ENCODE measurements at regions not wholly inside any gene's neighbourhood (a gene's known extent, or its start where the extent isn't known, plus 50 kb on each side); places are given as distances from the start of the nearest gene placed in this dataset.
"Not testable (repeated sequence)": the region's sequence is repeated elsewhere in the genome, so short reads cannot be mapped to it uniquely, and the experiment has no call there.

DNA sequence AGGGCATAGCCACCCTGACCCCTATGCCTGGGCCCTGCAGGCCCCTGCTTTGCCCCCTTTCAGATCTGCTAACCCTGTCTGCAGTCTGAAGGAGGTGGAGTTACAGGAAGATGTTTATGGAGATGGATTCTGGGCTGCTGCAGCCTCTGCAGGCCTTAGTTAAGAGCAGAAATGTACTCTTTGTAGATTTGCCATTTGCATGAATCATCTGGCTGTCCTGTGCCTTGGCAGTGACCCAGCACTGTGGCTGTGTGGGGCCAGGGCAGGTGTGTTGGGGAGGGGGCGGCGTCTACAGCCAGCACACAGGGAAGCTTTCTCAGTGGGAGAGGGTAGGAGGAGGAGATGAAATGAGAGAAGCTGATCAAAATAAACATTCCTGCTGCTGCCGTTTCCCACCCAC lies 867.3 kb downstream of the PLA2G4A start:
- Mint-ChIP-seq H3K27ac (no peak overlapping the region), H3K36me3 (ENCODE audit: low read depth) (no peaks in the 10 kb centered on the region), H3K4me3 (no peak overlapping the region), H3K27me3 (ENCODE audit: insufficient read depth, low read depth, poor library complexity) (peaks cover 4% of the 10 kb centered on the region), H3K9me3 (no peaks in the 10 kb centered on the region), H3K4me1 (no peaks in the 10 kb centered on the region; the same call in 2 of the 3 replicates)
- no peaks in the 10 kb centered on the region for H3K79me2 ChIP-seq (replicated peaks; ENCODE audit: insufficient read depth)
- TF ChIP-seq EZH2phosphoT487 (IDR thresholded peaks at IDR 0.05; ENCODE audit: unreplicated experiment) (no peak), ZNF114 (CRISPR knock-in tag; IDR thresholded peaks at IDR 0.05) (no peak), JUNB (IDR thresholded peaks at IDR 0.05; ENCODE audit: unreplicated experiment) (no peak), EZH2 (IDR thresholded peaks at IDR 0.05; ENCODE audit: low read depth, unreplicated experiment) (no peak)
- TF ChIP-seq, protein P1, sequence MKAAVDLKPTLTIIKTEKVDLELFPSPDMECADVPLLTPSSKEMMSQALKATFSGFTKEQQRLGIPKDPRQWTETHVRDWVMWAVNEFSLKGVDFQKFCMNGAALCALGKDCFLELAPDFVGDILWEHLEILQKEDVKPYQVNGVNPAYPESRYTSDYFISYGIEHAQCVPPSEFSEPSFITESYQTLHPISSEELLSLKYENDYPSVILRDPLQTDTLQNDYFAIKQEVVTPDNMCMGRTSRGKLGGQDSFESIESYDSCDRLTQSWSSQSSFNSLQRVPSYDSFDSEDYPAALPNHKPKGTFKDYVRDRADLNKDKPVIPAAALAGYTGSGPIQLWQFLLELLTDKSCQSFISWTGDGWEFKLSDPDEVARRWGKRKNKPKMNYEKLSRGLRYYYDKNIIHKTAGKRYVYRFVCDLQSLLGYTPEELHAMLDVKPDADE (IDR thresholded peaks at IDR 0.05): no peak
- TF ChIP-seq, protein P2, sequence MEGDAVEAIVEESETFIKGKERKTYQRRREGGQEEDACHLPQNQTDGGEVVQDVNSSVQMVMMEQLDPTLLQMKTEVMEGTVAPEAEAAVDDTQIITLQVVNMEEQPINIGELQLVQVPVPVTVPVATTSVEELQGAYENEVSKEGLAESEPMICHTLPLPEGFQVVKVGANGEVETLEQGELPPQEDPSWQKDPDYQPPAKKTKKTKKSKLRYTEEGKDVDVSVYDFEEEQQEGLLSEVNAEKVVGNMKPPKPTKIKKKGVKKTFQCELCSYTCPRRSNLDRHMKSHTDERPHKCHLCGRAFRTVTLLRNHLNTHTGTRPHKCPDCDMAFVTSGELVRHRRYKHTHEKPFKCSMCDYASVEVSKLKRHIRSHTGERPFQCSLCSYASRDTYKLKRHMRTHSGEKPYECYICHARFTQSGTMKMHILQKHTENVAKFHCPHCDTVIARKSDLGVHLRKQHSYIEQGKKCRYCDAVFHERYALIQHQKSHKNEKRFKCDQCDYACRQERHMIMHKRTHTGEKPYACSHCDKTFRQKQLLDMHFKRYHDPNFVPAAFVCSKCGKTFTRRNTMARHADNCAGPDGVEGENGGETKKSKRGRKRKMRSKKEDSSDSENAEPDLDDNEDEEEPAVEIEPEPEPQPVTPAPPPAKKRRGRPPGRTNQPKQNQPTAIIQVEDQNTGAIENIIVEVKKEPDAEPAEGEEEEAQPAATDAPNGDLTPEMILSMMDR (conservative IDR thresholded peaks at IDR 0.05; ENCODE audit: low read depth in 2 of 2): no peak
- TF ChIP-seq, protein P3, sequence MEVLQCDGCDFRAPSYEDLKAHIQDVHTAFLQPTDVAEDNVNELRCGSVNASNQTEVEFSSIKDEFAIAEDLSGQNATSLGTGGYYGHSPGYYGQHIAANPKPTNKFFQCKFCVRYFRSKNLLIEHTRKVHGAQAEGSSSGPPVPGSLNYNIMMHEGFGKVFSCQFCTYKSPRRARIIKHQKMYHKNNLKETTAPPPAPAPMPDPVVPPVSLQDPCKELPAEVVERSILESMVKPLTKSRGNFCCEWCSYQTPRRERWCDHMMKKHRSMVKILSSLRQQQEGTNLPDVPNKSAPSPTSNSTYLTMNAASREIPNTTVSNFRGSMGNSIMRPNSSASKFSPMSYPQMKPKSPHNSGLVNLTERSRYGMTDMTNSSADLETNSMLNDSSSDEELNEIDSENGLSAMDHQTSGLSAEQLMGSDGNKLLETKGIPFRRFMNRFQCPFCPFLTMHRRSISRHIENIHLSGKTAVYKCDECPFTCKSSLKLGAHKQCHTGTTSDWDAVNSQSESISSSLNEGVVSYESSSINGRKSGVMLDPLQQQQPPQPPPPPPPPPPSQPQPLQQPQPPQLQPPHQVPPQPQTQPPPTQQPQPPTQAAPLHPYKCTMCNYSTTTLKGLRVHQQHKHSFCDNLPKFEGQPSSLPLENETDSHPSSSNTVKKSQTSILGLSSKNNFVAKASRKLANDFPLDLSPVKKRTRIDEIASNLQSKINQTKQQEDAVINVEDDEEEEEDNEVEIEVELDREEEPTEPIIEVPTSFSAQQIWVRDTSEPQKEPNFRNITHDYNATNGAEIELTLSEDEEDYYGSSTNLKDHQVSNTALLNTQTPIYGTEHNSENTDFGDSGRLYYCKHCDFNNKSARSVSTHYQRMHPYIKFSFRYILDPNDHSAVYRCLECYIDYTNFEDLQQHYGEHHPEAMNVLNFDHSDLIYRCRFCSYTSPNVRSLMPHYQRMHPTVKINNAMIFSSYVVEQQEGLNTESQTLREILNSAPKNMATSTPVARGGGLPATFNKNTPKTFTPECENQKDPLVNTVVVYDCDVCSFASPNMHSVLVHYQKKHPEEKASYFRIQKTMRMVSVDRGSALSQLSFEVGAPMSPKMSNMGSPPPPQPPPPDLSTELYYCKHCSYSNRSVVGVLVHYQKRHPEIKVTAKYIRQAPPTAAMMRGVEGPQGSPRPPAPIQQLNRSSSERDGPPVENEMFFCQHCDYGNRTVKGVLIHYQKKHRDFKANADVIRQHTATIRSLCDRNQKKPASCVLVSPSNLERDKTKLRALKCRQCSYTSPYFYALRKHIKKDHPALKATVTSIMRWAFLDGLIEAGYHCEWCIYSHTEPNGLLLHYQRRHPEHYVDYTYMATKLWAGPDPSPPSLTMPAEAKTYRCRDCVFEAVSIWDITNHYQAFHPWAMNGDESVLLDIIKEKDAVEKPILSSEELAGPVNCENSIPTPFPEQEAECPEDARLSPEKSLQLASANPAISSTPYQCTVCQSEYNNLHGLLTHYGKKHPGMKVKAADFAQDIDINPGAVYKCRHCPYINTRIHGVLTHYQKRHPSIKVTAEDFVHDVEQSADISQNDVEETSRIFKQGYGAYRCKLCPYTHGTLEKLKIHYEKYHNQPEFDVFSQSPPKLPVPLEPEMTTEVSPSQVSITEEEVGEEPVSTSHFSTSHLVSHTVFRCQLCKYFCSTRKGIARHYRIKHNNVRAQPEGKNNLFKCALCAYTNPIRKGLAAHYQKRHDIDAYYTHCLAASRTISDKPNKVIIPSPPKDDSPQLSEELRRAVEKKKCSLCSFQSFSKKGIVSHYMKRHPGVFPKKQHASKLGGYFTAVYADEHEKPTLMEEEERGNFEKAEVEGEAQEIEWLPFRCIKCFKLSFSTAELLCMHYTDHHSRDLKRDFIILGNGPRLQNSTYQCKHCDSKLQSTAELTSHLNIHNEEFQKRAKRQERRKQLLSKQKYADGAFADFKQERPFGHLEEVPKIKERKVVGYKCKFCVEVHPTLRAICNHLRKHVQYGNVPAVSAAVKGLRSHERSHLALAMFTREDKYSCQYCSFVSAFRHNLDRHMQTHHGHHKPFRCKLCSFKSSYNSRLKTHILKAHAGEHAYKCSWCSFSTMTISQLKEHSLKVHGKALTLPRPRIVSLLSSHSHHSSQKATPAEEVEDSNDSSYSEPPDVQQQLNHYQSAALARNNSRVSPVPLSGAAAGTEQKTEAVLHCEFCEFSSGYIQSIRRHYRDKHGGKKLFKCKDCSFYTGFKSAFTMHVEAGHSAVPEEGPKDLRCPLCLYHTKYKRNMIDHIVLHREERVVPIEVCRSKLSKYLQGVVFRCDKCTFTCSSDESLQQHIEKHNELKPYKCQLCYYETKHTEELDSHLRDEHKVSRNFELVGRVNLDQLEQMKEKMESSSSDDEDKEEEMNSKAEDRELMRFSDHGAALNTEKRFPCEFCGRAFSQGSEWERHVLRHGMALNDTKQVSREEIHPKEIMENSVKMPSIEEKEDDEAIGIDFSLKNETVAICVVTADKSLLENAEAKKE (CRISPR knock-in tag; IDR thresholded peaks at IDR 0.05): no peak
- no peaks in the 10 kb centered on the region for H3K36me3 ChIP-seq (ENCODE audit: insufficient read depth)
- H2AFZ ChIP-seq: no peak overlapping the region
- ATAC-seq (no peak), DNase-seq (ENCODE audit: low spot score) (no peak)
- H3K4me2 ChIP-seq: no peak overlapping the region
- H4K20me1 ChIP-seq (replicated peaks; ENCODE audit: insufficient read depth): no peaks in the 10 kb centered on the region
- H3K27me3 ChIP-seq (ENCODE audit: insufficient read depth): no peaks in the 10 kb centered on the region
- peaks cover 4% of the 10 kb centered on the region; the same call in 1 of the 2 replicates for H3K9me2 ChIP-seq (ENCODE audit: insufficient read depth)
- no peak overlapping the region for H3K4me3 ChIP-seq
- no peaks in the 10 kb centered on the region for H3F3A ChIP-seq (replicated peaks; ENCODE audit: low read depth)
- H3K27ac ChIP-seq (ENCODE audit: low read depth): no peak overlapping the region
- no peaks in the 10 kb centered on the region for H3K4me1 ChIP-seq (ENCODE audit: insufficient read depth)

DNA sequence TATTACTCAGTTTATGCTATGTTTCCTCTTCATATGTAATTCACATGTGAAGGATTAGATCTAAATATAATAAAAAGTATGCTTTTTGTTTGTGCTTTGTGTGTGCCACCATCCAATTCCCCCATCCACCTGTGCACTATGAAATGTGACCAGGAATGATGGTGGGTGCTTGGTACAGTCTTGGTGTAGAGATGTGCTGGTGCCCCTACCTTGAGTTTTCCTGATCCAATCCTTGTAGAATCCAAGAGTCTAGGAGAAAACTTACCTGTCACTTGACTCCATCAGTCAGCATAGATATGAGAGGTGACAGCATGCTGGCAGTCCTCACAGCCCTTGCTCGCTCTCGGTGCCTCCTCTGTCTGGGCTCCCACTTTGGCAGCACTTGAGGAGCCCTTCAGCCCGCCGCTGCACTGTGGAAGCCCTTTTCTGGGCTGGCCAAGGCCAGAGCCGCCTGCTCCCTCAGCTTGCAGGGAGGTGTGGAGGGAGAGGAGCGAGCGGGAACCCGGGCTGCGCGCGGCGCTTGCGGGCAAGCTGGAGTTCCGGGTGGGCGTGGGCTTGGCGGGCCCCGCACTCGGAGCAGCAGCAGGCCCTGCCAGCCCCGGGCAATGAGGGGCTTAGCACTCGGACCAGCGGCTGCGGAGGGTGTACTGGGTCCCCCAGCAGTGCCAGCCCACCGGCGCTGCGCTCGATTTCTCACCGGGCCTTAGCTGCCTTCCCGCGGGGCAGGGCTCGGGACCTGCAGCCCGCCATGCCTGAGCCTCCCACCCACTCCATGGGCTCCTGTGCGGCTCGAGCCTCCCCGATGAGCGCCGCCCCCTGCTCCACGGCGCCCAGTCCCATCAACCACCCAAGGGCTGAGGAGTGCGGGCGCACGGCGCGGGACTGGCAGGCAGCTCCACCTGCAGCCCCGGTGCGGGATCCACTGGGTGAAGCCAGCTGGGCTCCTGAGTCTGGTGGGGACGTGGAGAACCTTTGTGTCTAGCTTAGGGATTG lies 874.7 kb downstream of the PLA2G4A start:
- H3K4me3 Mint-ChIP-seq; H3K4me1 ChIP-seq (ENCODE audit: insufficient read depth); H3K9me3 Mint-ChIP-seq; H3F3A ChIP-seq (replicated peaks; ENCODE audit: low read depth); H3K4me2 ChIP-seq; H3K27ac ChIP-seq (ENCODE audit: low read depth); DNase-seq (ENCODE audit: low spot score); H3K79me2 ChIP-seq (replicated peaks; ENCODE audit: insufficient read depth); H3K36me3 ChIP-seq (ENCODE audit: insufficient read depth); ATAC-seq; H4K20me1 ChIP-seq (replicated peaks; ENCODE audit: insufficient read depth); H3K27me3 Mint-ChIP-seq (ENCODE audit: insufficient read depth, low read depth, poor library complexity); H3K27ac Mint-ChIP-seq; H3K27me3 ChIP-seq (ENCODE audit: insufficient read depth); H2AFZ ChIP-seq; H3K36me3 Mint-ChIP-seq (ENCODE audit: low read depth); H3K4me1 Mint-ChIP-seq; H3K4me3 ChIP-seq: not testable (repeated sequence)
- peaks cover 16% of the 10 kb centered on the region for H3K9me2 ChIP-seq (ENCODE audit: insufficient read depth)

All from GM23338 (cell line).